NCI-H82 treated with DMSO at 0.1 percent for 48 hours (cell line): ENCODE measurements at regions not wholly inside any gene's neighbourhood (a gene's known extent, or its start where the extent isn't known, plus 50 kb on each side); places are given as distances from the start of the nearest gene placed in this dataset.
A peak's percentile ranks its signal among the peaks of the same experiment; 100 is the strongest.
"Not testable (repeated sequence)": the region's sequence is repeated elsewhere in the genome, so short reads cannot be mapped to it uniquely, and the experiment has no call there.

Experiments
- DNase-seq: peaks from one replicate; lab custom pipeline; 2025; ENCODE audit not compliant: unreplicated experiment; lab: John Stamatoyannopoulos, UW

- DNase-seq, result no peak
Observed at GRCh38 chr3:71990545-71990944, 205.6 kb upstream of the PROK2 start.

- DNase-seq, result no peak
Observed at GRCh38 chr3:71989165-71989564, 204.2 kb upstream of the PROK2 start.

GRCh38 chr3:71987828-71988227, 202.9 kb upstream of the PROK2 start:
- DNase-seq, result no peak

GRCh38 chr3:71987089-71987735, 202.3 kb upstream of the PROK2 start:
- no peak for DNase-seq

- DNase-seq, result no peak
Observed at GRCh38 chr3:71986606-71987005, 201.7 kb upstream of the PROK2 start.

GRCh38 chr3:71984843-71985613, 200.1 kb upstream of the PROK2 start:
- DNase-seq, result no peak

GRCh38 chr3:71983694-71984093, 198.7 kb upstream of the PROK2 start:
- no peak for DNase-seq

- not testable (repeated sequence) for DNase-seq
Observed at GRCh38 chr3:71982506-71983258, 197.7 kb upstream of the PROK2 start.

GRCh38 chr3:71979175-71979574, 194.2 kb upstream of the PROK2 start:
- DNase-seq, result no peak

GRCh38 chr3:71978150-71978721, 193.3 kb upstream of the PROK2 start:
- DNase-seq, result no peak

- DNase-seq, result no peak
Observed at GRCh38 chr3:71977525-71977924, 192.6 kb upstream of the PROK2 start.

GRCh38 chr3:71975573-71975972, 190.6 kb upstream of the PROK2 start:
- no peak for DNase-seq

- peak; percentile 96 for DNase-seq
Observed at GRCh38 chr3:71974786-71975185, 189.8 kb upstream of the PROK2 start.

GRCh38 chr3:71973274-71974030, 188.5 kb upstream of the PROK2 start:
- DNase-seq, result peak; percentile 63

GRCh38 chr3:71972031-71972430, 187.1 kb upstream of the PROK2 start:
- DNase-seq, result no peak

- no peak for DNase-seq
Observed at GRCh38 chr3:71968544-71968943, 183.6 kb upstream of the PROK2 start.

- DNase-seq, result no peak
Observed at GRCh38 chr3:71966185-71966584, 181.2 kb upstream of the PROK2 start.

- DNase-seq, result no peak
Observed at GRCh38 chr3:71964170-71964569, 179.2 kb upstream of the PROK2 start.

- no peak for DNase-seq
Observed at GRCh38 chr3:71962561-71963240, 177.8 kb upstream of the PROK2 start.

GRCh38 chr3:71961891-71962290, 176.9 kb upstream of the PROK2 start:
- no peak for DNase-seq
